Stimulated activated effector memory CD8-positive, alpha-beta T cell treated with anti-CD3 and anti-CD28 coated beads, Interleukin-12 subunit alpha, Interleukin-12 subunit beta, amount 100 ng/mL, for 72 hours (primary cell): ENCODE measurements at regions not wholly inside any gene's neighbourhood (a gene's known extent, or its start where the extent isn't known, plus 50 kb on each side); places are given as distances from the start of the nearest gene placed in this dataset.
"Not testable (repeated sequence)": the region's sequence is repeated elsewhere in the genome, so short reads cannot be mapped to it uniquely, and the experiment has no call there.

Experiments used
- ATAC-seq: fragments of 150-1000 bp; cut with Tn5 transposase; 2 replicates; pipeline ENCODE4 v1.10.0; 2021
- DNase-seq, 2 donors: peaks; one replicate each; pipeline ENCODE4 v3.0.0; 2021 to 2022; ENCODE audit warnings: low spot score in 2 of 2
- H3K27ac Mint-ChIP-seq: one replicate; pipeline ENCODE4 v1.8.0; 2022; ENCODE audit warnings: mild to moderate bottlenecking, mixed read lengths
- H3K36me3 Mint-ChIP-seq: one replicate; pipeline ENCODE4 v1.8.0; 2022; ENCODE audit warnings: mild to moderate bottlenecking, mixed read lengths
- H3K4me1 Mint-ChIP-seq: one replicate; pipeline ENCODE4 v1.8.0; 2022; ENCODE audit warnings: mixed read lengths
- H3K4me3 Mint-ChIP-seq: one replicate; pipeline ENCODE4 v1.8.0; 2022; ENCODE audit warnings: mild to moderate bottlenecking, mixed read lengths
- H3K9me3 Mint-ChIP-seq: one replicate; pipeline ENCODE4 v1.8.0; 2022; ENCODE audit warnings: mixed read lengths

DNA sequence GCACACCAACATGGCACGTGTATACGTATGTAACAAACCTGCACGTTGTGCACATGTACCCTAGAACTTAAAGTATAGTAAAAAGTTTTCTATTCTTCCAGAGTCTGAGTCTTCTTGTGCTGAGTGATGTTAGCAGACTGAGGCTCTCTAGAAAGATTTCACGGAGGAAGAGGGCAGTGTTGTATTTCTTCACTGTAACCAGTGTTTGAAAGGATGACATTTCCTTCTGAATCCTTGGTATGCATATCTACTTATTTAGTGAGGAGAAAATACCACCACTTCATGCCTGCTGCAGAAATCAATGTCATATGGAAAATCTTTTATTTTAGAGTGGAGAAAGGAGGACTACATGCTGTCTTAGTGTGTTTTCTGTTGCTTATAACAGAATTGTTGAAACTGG lies 357.1 kb downstream of the CCDC85A start:
- no peak for DNase-seq

DNA sequence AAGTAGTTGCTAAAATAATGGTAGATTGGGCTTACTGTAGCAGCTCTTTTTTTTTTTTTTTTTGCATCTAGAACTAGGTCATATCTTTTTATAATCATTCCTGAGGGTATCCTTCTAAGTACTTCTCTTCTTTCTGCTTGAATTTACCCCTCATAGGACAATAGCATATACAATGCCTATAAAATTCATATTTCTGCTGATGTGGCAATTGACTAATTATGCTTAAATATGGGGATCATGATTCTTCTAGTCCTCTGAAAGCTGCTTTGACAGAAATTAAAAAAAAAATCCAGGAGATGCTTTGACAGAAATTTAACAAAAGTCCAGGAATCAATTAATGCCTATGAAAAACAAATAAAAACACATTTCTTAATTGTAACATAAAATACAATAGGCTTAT lies 358.4 kb downstream of the CCDC85A start:
- Mint-ChIP-seq H3K27ac (no peak overlapping the region), H3K4me3 (no peak overlapping the region), H3K9me3 (peaks cover 18% of the 10 kb centered on the region), H3K36me3 (no peaks in the 10 kb centered on the region), H3K4me1 (no peaks in the 10 kb centered on the region)
- no peak for ATAC-seq
- no peak for DNase-seq

More for the DNA sequence above, 357.1 kb downstream of the CCDC85A start:
- H3K36me3 Mint-ChIP-seq = no peaks in the 10 kb centered on the region
- H3K4me3 Mint-ChIP-seq = no peak overlapping the region
- peaks cover 23% of the 10 kb centered on the region for H3K9me3 Mint-ChIP-seq
- H3K27ac Mint-ChIP-seq = no peak overlapping the region
- ATAC-seq = no peak
- no peaks in the 10 kb centered on the region for H3K4me1 Mint-ChIP-seq

GRCh38 chr2:56565143-56565542 lies 381.4 kb downstream of the CCDC85A start:
- DNase-seq = no peak
- H3K4me1 Mint-ChIP-seq = no peaks in the 10 kb centered on the region
- H3K9me3 Mint-ChIP-seq = peaks cover 14% of the 10 kb centered on the region
- no peak for ATAC-seq
- H3K4me3 Mint-ChIP-seq = no peak overlapping the region
- no peaks in the 10 kb centered on the region for H3K36me3 Mint-ChIP-seq
- no peak overlapping the region for H3K27ac Mint-ChIP-seq

GRCh38 chr2:56571074-56571473 lies 387.3 kb downstream of the CCDC85A start:
- Mint-ChIP-seq H3K27ac (no peak overlapping the region), H3K9me3 (peaks cover 10% of the 10 kb centered on the region), H3K36me3 (no peaks in the 10 kb centered on the region), H3K4me1 (no peaks in the 10 kb centered on the region), H3K4me3 (no peak overlapping the region)
- DNase-seq = no peak
- ATAC-seq = no peak

GRCh38 chr2:56576001-56576400 lies 392.2 kb downstream of the CCDC85A start:
- Mint-ChIP-seq H3K27ac (no peak overlapping the region), H3K36me3 (no peaks in the 10 kb centered on the region), H3K4me1 (no peaks in the 10 kb centered on the region), H3K4me3 (no peak overlapping the region), H3K9me3 (peaks cover 19% of the 10 kb centered on the region)
- DNase-seq (no peak), ATAC-seq (no peak)

GRCh38 chr2:56580242-56580641 lies 396.5 kb downstream of the CCDC85A start:
- no peak overlapping the region for H3K27ac Mint-ChIP-seq
- H3K36me3 Mint-ChIP-seq = no peaks in the 10 kb centered on the region
- DNase-seq = no peak
- H3K9me3 Mint-ChIP-seq = peaks cover 14% of the 10 kb centered on the region
- H3K4me1 Mint-ChIP-seq = no peaks in the 10 kb centered on the region
- ATAC-seq = no peak
- H3K4me3 Mint-ChIP-seq = no peak overlapping the region

GRCh38 chr2:56582570-56582969 lies 398.8 kb downstream of the CCDC85A start:
- no peaks in the 10 kb centered on the region for H3K36me3 Mint-ChIP-seq
- H3K9me3 Mint-ChIP-seq = peaks cover 14% of the 10 kb centered on the region
- DNase-seq = no peak
- no peak overlapping the region for H3K4me3 Mint-ChIP-seq
- no peaks in the 10 kb centered on the region for H3K4me1 Mint-ChIP-seq
- H3K27ac Mint-ChIP-seq = no peak overlapping the region
- no peak for ATAC-seq

DNA sequence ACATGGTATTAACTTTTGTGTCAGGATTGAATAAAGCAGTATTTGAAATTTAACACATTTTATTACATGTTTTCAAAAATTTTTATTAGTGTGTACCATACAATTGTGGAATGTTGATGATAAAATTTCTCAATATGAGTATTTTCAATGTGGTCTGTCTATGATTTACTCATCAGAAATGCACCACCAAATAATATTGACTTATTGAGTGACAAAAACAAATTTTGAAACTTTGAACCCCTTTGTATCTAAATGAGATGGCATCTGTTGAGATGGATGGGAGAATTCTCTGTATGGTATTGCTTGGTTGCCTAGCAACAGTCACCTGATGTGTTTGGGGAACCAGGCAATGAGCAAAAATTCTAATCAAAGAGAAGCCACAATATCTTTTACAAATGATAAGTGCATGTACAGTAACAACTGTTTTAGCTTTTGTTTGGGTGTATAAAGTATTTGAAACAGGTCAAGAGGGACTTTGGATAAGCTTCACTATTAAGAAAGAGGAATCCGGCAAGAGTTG lies 400.1 kb downstream of the CCDC85A start:
- H3K36me3 Mint-ChIP-seq = no peaks in the 10 kb centered on the region
- H3K27ac Mint-ChIP-seq = no peak overlapping the region
- H3K4me3 Mint-ChIP-seq = no peak overlapping the region
- H3K9me3 Mint-ChIP-seq = peaks cover 14% of the 10 kb centered on the region
- no peaks in the 10 kb centered on the region for H3K4me1 Mint-ChIP-seq
- DNase-seq (no peak), ATAC-seq (no peak)

DNA sequence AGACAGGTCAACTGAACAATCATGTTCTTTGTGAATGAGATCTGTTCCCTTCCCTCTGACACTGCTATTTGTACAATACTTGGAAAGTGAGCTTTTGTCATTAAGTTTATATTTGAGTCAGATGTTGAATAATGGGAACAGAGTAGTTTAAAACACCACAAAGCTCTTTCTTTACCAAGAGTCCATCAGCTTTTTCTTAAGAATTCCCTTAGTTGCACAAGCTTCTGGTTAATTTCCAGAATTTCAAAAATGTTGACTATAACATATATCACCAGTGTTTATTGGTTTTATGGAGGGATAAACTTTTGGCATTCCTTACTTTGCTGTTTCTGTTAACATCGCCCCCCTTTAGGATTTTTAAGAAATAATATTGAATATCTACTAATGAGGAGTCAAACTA lies 403.7 kb downstream of the CCDC85A start:
- ATAC-seq (no peak), DNase-seq (no peak)
- no peaks in the 10 kb centered on the region for H3K4me1 Mint-ChIP-seq
- peaks cover 7% of the 10 kb centered on the region for H3K9me3 Mint-ChIP-seq
- H3K4me3 Mint-ChIP-seq = no peak overlapping the region
- H3K27ac Mint-ChIP-seq = no peak overlapping the region
- H3K36me3 Mint-ChIP-seq = no peaks in the 10 kb centered on the region

DNA sequence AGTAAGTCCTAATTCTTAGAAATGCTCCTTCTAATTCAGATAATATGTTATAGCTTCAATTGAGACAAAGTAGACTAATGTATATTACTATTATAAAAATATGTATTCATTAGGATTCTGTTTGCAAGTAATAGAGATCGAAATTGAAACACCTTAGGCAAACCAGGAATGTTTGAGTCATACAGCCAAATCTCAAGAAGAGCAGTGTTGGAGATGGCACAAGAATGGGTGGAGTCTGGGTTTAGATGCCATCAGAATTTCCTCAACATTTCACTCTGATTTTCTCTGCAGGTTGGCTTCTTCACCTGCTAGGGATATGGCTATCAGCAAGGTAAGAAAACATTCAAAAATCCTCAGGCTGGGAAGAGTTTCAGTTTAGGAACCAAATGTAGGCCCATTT lies 405.4 kb downstream of the CCDC85A start:
- no peak for ATAC-seq
- H3K9me3 Mint-ChIP-seq = peaks cover 7% of the 10 kb centered on the region
- no peaks in the 10 kb centered on the region for H3K36me3 Mint-ChIP-seq
- DNase-seq = no peak
- no peaks in the 10 kb centered on the region for H3K4me1 Mint-ChIP-seq
- H3K4me3 Mint-ChIP-seq = no peak overlapping the region
- no peak overlapping the region for H3K27ac Mint-ChIP-seq

DNA sequence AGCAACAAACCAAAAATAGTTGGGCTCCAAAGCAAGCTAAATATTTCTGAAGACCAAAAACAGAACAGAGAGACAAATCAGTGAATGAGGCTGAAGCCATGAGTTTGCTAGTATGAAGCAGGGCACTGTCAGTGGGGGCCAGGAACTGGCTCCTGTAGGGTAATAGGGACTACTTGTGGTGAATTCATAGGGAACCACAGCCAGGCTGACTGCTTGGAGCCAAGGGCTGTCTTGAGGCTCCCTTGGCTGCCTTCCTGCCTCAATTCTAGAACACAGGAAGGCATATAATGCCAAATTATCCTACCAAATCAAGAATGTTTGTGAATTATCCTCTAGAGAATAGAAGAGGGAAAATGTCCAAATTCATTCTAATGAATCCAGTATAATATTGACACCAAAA lies 406.0 kb downstream of the CCDC85A start:
- DNase-seq = no peak
- no peak for ATAC-seq
- Mint-ChIP-seq H3K27ac (no peak overlapping the region), H3K9me3 (peaks cover 6% of the 10 kb centered on the region), H3K4me3 (no peak overlapping the region), H3K4me1 (no peaks in the 10 kb centered on the region), H3K36me3 (no peaks in the 10 kb centered on the region)

DNA sequence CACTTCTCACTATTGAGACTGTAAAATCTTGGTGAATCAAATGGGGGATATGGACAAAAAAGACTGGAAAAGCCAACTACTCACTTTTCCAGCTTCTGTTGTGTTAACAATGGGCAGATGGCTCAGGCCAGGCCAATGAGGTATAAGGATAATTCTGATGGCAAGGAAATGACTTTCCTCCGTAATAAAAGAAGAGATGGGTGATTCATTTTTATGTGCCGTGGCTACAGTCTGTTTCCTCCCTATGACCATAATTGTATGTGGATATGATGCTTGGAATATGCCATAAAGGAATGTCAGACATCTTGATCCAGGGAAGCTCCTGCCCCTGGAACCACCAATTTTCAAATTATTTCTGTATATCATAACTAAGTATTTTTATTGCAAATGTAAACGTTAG lies 406.8 kb downstream of the CCDC85A start:
- no peak for ATAC-seq
- Mint-ChIP-seq H3K9me3 (peaks cover 6% of the 10 kb centered on the region), H3K36me3 (no peaks in the 10 kb centered on the region), H3K4me1 (no peaks in the 10 kb centered on the region), H3K27ac (no peak overlapping the region), H3K4me3 (no peak overlapping the region)
- DNase-seq = no peak

DNA sequence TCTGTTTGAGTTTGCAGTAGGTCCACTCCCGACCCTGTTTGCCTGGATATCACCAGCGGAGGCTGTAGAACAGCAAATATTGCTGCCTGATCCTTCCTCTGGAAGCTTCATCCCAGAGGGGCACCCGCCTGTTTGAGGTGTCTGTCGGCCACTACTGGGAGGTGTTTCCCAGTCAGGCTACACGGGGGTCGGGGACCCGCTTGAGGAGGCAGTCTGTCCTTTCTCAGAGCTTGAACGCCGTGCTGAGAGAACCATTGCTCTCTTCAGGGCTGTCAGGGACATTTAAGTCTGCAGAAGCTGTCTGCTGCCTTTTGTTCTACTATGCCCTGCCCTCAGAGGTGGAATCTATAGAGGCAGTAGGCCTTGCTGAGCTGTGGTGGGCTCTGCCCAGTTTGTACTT lies 422.3 kb downstream of the CCDC85A start:
- not testable (repeated sequence) for H3K27ac Mint-ChIP-seq, ATAC-seq, H3K4me3 Mint-ChIP-seq

DNA sequence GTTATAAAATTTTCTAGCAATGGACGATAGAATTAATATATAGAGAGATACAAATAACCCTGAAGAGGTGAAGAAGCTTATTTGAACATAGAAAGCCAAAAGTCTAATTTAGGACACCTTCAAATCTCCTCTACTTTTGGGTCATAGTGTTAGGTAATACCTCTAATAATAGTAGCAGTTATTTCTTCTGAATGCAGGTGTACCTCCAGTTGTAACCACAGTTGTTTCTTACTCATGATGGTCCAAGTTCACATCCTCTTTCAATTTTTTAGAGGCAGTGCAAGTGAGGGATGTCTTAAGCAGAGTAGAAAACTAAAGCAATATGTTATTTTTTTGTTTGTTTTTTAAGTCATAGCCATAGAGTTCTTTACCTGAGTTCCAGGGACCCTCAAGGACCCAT lies 429.5 kb downstream of the CCDC85A start:
- Mint-ChIP-seq H3K4me3 (no peak overlapping the region), H3K36me3 (no peaks in the 10 kb centered on the region), H3K27ac (no peak overlapping the region), H3K9me3 (peaks cover 21% of the 10 kb centered on the region), H3K4me1 (no peaks in the 10 kb centered on the region)
- DNase-seq = no peak
- no peak for ATAC-seq

More for the DNA sequence above, 422.3 kb downstream of the CCDC85A start:
- not testable (repeated sequence) for H3K36me3 Mint-ChIP-seq, H3K4me1 Mint-ChIP-seq, DNase-seq
- peaks cover 30% of the 10 kb centered on the region for H3K9me3 Mint-ChIP-seq

GRCh38 chr2:56613920-56614319 lies 430.1 kb downstream of the CCDC85A start:
- peaks cover 19% of the 10 kb centered on the region for H3K9me3 Mint-ChIP-seq
- DNase-seq (no peak), ATAC-seq (no peak)
- H3K4me3 Mint-ChIP-seq = no peak overlapping the region
- H3K4me1 Mint-ChIP-seq = no peaks in the 10 kb centered on the region
- no peaks in the 10 kb centered on the region for H3K36me3 Mint-ChIP-seq
- no peak overlapping the region for H3K27ac Mint-ChIP-seq

DNA sequence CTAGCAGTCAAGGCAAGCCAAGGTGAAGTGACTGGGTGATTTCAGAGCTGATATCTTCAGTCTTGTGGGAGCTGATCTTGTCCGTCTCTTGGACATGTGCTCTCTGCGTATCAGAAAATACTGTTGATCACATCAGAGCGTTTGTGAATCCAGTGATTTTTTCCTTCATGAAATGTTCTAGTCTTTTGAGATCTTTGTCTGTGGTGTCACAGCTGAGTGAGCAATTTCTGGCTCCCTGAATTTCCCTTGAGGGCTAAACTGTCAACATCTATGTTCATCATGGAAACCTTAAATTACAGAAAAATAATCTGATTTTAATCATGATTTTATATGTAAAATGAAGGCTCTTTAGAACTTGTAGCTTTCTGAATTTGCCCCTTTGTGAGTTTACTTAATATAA lies 432.0 kb downstream of the CCDC85A start:
- Mint-ChIP-seq H3K36me3 (no peaks in the 10 kb centered on the region), H3K4me1 (no peaks in the 10 kb centered on the region), H3K9me3 (peaks cover 8% of the 10 kb centered on the region), H3K4me3 (no peak overlapping the region), H3K27ac (no peak overlapping the region)
- DNase-seq (no peak), ATAC-seq (no peak)

GRCh38 chr2:56624181-56624580 lies 440.4 kb downstream of the CCDC85A start:
- Mint-ChIP-seq H3K36me3 (no peaks in the 10 kb centered on the region), H3K27ac (no peak overlapping the region), H3K4me1 (no peaks in the 10 kb centered on the region), H3K4me3 (no peak overlapping the region), H3K9me3 (peaks cover 25% of the 10 kb centered on the region)
- ATAC-seq (no peak), DNase-seq (no peak)
